CD14-positive monocyte (primary cell): ENCODE measurements at regions not wholly inside any gene's neighbourhood (a gene's known extent, or its start where the extent isn't known, plus 50 kb on each side); places are given as distances from the start of the nearest gene placed in this dataset.

ENCODE experiments used
- DNase-seq, 3 donors: peaks; one replicate each; pipeline ENCODE4 v3.0.0-alpha.2; 2011 to 2022
- H2AFZ ChIP-seq: 2 replicates; pipeline ENCODE4 v1.6.0; 2012; ENCODE audit warnings: mild to moderate bottlenecking, low read depth, low read length, inconsistent platforms; ENCODE audit not compliant: insufficient read depth, poor library complexity, severe bottlenecking
- H3K27ac ChIP-seq, 2 donors: 1 replicate in 1 of 2; 2 replicates in 1 of 2; pipeline ENCODE4 v1.5.1; 2012 to 2013; ENCODE audit warnings: low read length in 2 of 2, control low read depth in 1 of 2, inconsistent platforms in 1 of 2, low read depth in 1 of 2, mild to moderate bottlenecking in 1 of 2
- H3K27me3 ChIP-seq, 2 donors: one replicate each; pipeline versions ENCODE4 v1.6.0 to v1.6.1; 2011 to 2013; ENCODE audit warnings: low read length in 2 of 2; ENCODE audit not compliant: control insufficient read depth in 2 of 2, insufficient read depth in 2 of 2
- H3K36me3 ChIP-seq, 2 donors: replicated peaks in 1 of 2; 1 replicate in 1 of 2; 2 replicates in 1 of 2; pipeline versions ENCODE4 v1.5.1 to v1.6.1; 2012 to 2013; ENCODE audit warnings: low read length in 2 of 2, control low read depth in 1 of 2, inconsistent platforms in 1 of 2, mild to moderate bottlenecking in 1 of 2; ENCODE audit not compliant: insufficient read depth in 2 of 2, control insufficient read depth in 1 of 2
- H3K4me1 ChIP-seq, 2 donors: 1 replicate in 1 of 2; 2 replicates in 1 of 2; pipeline versions ENCODE4 v1.5.1 to v1.6.1; 2012 to 2013; ENCODE audit warnings: low read length in 2 of 2, control low read depth in 1 of 2, inconsistent platforms in 1 of 2, mild to moderate bottlenecking in 1 of 2, moderate library complexity in 1 of 2; ENCODE audit not compliant: insufficient read depth in 2 of 2, control insufficient read depth in 1 of 2
- H3K4me2 ChIP-seq: replicated peaks from 2 replicates; pipeline ENCODE3; 2012; ENCODE audit warnings: low read length, moderate library complexity, mild to moderate bottlenecking; ENCODE audit not compliant: poor library complexity, severe bottlenecking; ENCODE audit errors: extremely low read depth
- H3K4me3 ChIP-seq, 3 experiments: fragments of 200-600 bp in 1 of 3; sonication (generic) in 1 of 3; replicated peaks in 1 of 3; 1 replicate in 2 of 3; 2 replicates in 1 of 3; pipeline ENCODE4 v1.5.1; 2011 to 2013; ENCODE audit warnings: low read length in 3 of 3, mild to moderate bottlenecking in 3 of 3, control low read depth in 2 of 3, low read depth in 2 of 3, inconsistent platforms in 1 of 3, moderate library complexity in 1 of 3
- H3K79me2 ChIP-seq: 2 replicates; pipeline ENCODE4 v1.6.0; 2012; ENCODE audit warnings: mild to moderate bottlenecking, control low read depth, inconsistent platforms, low read length, moderate library complexity; ENCODE audit not compliant: insufficient read depth
- H3K9ac ChIP-seq: 2 replicates; pipeline ENCODE4 v1.6.0; 2017; ENCODE audit warnings: low read length, mild to moderate bottlenecking; ENCODE audit not compliant: insufficient read depth, poor library complexity, severe bottlenecking
- H3K9me3 ChIP-seq, 2 donors: replicated peaks in 1 of 2; 1 replicate in 1 of 2; 2 replicates in 1 of 2; pipeline versions ENCODE4 v1.5.1 to v1.6.1; 2012 to 2013; ENCODE audit warnings: low read length in 2 of 2, control low read depth in 1 of 2; ENCODE audit not compliant: control insufficient read depth in 1 of 2, insufficient read depth in 1 of 2
- H4K20me1 ChIP-seq: 2 replicates; pipeline ENCODE4 v1.6.0; 2012; ENCODE audit warnings: mild to moderate bottlenecking, low read length, control low read depth, moderate library complexity; ENCODE audit not compliant: insufficient read depth
- H3K27ac Mint-ChIP-seq, 7 donors: one replicate each; pipeline ENCODE4 v1.8.0; 2020; ENCODE audit warnings: mild to moderate bottlenecking in 7 of 7, mixed read lengths in 7 of 7, moderate library complexity in 6 of 7, inconsistent platforms in 2 of 7
- H3K27me3 Mint-ChIP-seq, 3 donors: one replicate each; pipeline ENCODE4 v1.8.0; 2021 to 2022; ENCODE audit warnings: low read depth in 3 of 3, mild to moderate bottlenecking in 3 of 3, mixed read lengths in 3 of 3, moderate library complexity in 3 of 3, inconsistent platforms in 1 of 3
- H3K36me3 Mint-ChIP-seq, 2 donors: one replicate each; pipeline ENCODE4 v1.8.0; 2020; ENCODE audit warnings: mixed read lengths in 2 of 2, inconsistent platforms in 1 of 2, mild to moderate bottlenecking in 1 of 2
- H3K4me1 Mint-ChIP-seq: one replicate; pipeline ENCODE4 v1.8.0; 2020; ENCODE audit warnings: mild to moderate bottlenecking, mixed read lengths
- H3K4me3 Mint-ChIP-seq, 2 donors: one replicate each; pipeline ENCODE4 v1.8.0; 2020; ENCODE audit warnings: mild to moderate bottlenecking in 2 of 2, mixed read lengths in 2 of 2, moderate library complexity in 1 of 2
- H3K9me3 Mint-ChIP-seq, 7 donors: one replicate each; pipeline ENCODE4 v1.8.0; 2020 to 2022; ENCODE audit warnings: mixed read lengths in 7 of 7, mild to moderate bottlenecking in 6 of 7, moderate library complexity in 6 of 7, inconsistent platforms in 2 of 7
- WGBS: methylation state at CpG from one replicate; pipeline ENCODE4 v1.1.5; 2013; ENCODE audit warnings: missing lambda C conversion rate; ENCODE audit not compliant: insufficient coverage; 5-methylcytosine and 5-hydroxymethylcytosine counted together
- intact Hi-C, 2 donors: fragments of 100-400 bp; cut with micrococcal nuclease; formaldehyde crosslinking; loops; one replicate each; pipeline versions ENCODE4 v1.15.0 to v1.15.1; 2023
- TF ChIP-seq, protein P1 (sequence below): fragments of 200-600 bp; IDR thresholded peaks from one replicate; pipeline ENCODE4 v1.8.0; 2022; ENCODE audit warnings: antibody characterized with exemption, mild to moderate bottlenecking

DNA sequence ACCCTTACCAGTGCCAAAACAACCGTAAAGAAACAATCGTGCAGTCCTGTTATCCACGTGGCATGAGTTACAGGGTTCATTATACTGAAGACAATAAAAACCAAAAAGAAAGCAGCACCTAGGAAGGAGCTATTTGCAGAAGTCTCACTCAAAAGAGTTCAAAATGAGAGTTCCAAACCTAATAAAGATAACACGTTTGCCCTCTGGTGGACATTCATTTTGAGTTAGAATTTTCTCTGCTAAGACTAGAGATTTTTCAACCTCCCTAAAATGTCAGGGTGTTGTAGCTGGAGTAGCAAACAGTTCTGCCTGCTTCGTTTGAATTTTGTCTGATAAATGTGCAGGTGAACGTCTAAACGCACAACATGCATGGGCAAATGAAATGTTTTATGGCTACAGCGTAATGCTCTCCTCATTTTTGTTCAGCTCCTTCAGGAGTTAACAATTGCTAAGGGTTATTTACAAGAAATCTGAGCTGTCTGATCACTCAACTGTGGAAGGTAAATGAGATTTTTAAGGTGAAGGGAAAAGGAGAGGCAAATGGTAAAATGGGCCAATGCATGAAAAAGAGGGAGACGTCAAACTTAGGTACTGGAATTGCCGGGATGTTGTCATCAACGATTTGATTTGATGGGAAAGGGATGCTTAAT, 1067.9 kb upstream of the EEF2KMT start:
- no peak overlapping the region for H3K4me3 ChIP-seq
- DNase-seq = no peak
- intact Hi-C loops = no loop called here
- Mint-ChIP-seq H3K9me3 (peaks cover 0 to 5% (median 0%) of the 10 kb centered on the region in 7 donors), H3K27ac (no peak overlapping the region), H3K4me1 (no peaks in the 10 kb centered on the region), H3K36me3 (no peaks in the 10 kb centered on the region), H3K4me3 (no peak overlapping the region), H3K27me3 (no peaks in the 10 kb centered on the region)
- no peaks in the 10 kb centered on the region for H4K20me1 ChIP-seq
- no peaks in the 10 kb centered on the region for H3K9me3 ChIP-seq
- H3K9ac ChIP-seq = no peak overlapping the region
- no peak overlapping the region for H3K27ac ChIP-seq
- H3K36me3 ChIP-seq = no peaks in the 10 kb centered on the region
- H3K4me1 ChIP-seq = no peaks in the 10 kb centered on the region
- H3K79me2 ChIP-seq = no peaks in the 10 kb centered on the region
- no peak overlapping the region for H2AFZ ChIP-seq
- H3K4me2 ChIP-seq = no peak overlapping the region
- TF ChIP-seq, protein P1, sequence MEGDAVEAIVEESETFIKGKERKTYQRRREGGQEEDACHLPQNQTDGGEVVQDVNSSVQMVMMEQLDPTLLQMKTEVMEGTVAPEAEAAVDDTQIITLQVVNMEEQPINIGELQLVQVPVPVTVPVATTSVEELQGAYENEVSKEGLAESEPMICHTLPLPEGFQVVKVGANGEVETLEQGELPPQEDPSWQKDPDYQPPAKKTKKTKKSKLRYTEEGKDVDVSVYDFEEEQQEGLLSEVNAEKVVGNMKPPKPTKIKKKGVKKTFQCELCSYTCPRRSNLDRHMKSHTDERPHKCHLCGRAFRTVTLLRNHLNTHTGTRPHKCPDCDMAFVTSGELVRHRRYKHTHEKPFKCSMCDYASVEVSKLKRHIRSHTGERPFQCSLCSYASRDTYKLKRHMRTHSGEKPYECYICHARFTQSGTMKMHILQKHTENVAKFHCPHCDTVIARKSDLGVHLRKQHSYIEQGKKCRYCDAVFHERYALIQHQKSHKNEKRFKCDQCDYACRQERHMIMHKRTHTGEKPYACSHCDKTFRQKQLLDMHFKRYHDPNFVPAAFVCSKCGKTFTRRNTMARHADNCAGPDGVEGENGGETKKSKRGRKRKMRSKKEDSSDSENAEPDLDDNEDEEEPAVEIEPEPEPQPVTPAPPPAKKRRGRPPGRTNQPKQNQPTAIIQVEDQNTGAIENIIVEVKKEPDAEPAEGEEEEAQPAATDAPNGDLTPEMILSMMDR = no peak
- no peaks in the 10 kb centered on the region for H3K27me3 ChIP-seq
- WGBS = 62% methylated on average over 5 of the region's 11 CpGs

DNA sequence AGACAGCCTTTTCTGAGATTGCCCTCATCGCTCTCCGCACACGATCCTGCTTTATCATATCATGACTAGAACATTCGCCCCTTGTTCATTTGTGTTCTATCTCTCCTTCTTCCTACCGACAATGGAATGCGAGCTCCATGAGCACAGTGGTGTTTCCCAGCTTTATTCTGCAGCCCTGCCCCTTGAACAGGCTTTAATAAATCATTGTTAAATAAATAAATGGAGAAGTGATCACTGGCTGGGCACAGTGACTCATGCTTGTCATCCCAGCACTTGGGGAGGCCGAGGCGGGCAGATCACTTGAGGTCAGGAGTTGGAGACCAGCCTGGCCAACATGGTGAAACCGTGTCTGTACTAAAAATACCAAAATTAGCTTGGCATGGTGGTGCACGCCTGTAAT, 1063.3 kb upstream of the EEF2KMT start:
- H3K4me2 ChIP-seq = no peak overlapping the region
- Mint-ChIP-seq H3K36me3 (no peaks in the 10 kb centered on the region), H3K9me3 (peaks cover 0 to 7% (median 0%) of the 10 kb centered on the region in 7 donors), H3K4me3 (no peak overlapping the region), H3K27me3 (peaks cover 0 to 2% (median 0%) of the 10 kb centered on the region in 3 donors), H3K4me1 (no peaks in the 10 kb centered on the region), H3K27ac (no peak overlapping the region)
- no peak overlapping the region for H3K4me3 ChIP-seq
- intact Hi-C loops = no loop called here
- H3K36me3 ChIP-seq = no peaks in the 10 kb centered on the region
- no peak overlapping the region for H3K9ac ChIP-seq
- no peak overlapping the region for H2AFZ ChIP-seq
- H3K27ac ChIP-seq = no peak overlapping the region
- H3K27me3 ChIP-seq = no peaks in the 10 kb centered on the region
- 94% methylated on average over 8 of the region's 10 CpGs for WGBS
- H3K79me2 ChIP-seq = no peaks in the 10 kb centered on the region
- no peak for DNase-seq
- H3K4me1 ChIP-seq = no peaks in the 10 kb centered on the region
- no peaks in the 10 kb centered on the region for H4K20me1 ChIP-seq
- no peaks in the 10 kb centered on the region for H3K9me3 ChIP-seq
- TF ChIP-seq, protein P1 = no peak
